Mesenchymal stem cell (in vitro differentiated cells and primary cell): ENCODE measurements at regions not wholly inside any gene's neighbourhood (a gene's known extent, or its start where the extent isn't known, plus 50 kb on each side); places are given as distances from the start of the nearest gene placed in this dataset.

ENCODE experiments used
- DNase-seq: peaks from one replicate; pipeline ENCODE4 v3.0.0-alpha.2; 2013
- H2AFZ ChIP-seq: one replicate; pipeline ENCODE4 v1.6.1; 2013; ENCODE audit warnings: low read depth, mild to moderate bottlenecking, control low read depth, inconsistent platforms, low read length, moderate library complexity
- H2AK5ac ChIP-seq: 2 replicates; pipeline ENCODE4 v1.6.1; 2013; ENCODE audit warnings: low read length, moderate library complexity, mild to moderate bottlenecking, inconsistent platforms; ENCODE audit not compliant: severe bottlenecking
- H2BK120ac ChIP-seq: one replicate; pipeline ENCODE4 v1.6.1; 2013; ENCODE audit warnings: low read depth, mild to moderate bottlenecking, inconsistent platforms, low read length, moderate library complexity
- H2BK12ac ChIP-seq, 2 experiments: one replicate each; pipeline ENCODE4 v1.6.1; 2013; ENCODE audit warnings: inconsistent platforms in 2 of 2, low read length in 2 of 2, mild to moderate bottlenecking in 2 of 2, moderate library complexity in 2 of 2, control low read depth in 1 of 2
- H2BK15ac ChIP-seq: one replicate; pipeline ENCODE4 v1.6.1; 2013; ENCODE audit warnings: mild to moderate bottlenecking, low read depth, inconsistent platforms; ENCODE audit not compliant: poor library complexity, severe bottlenecking
- H2BK5ac ChIP-seq: 2 replicates; pipeline ENCODE4 v1.6.1; 2013; ENCODE audit warnings: low read depth, mild to moderate bottlenecking, low read length, control low read depth, inconsistent platforms; ENCODE audit not compliant: poor library complexity, severe bottlenecking
- H3K14ac ChIP-seq, 2 experiments: one replicate each; pipeline ENCODE4 v1.6.1; 2013; ENCODE audit warnings: inconsistent platforms in 2 of 2, low read length in 2 of 2, control low read depth in 1 of 2, mild to moderate bottlenecking in 1 of 2, moderate library complexity in 1 of 2
- H3K18ac ChIP-seq, 2 experiments: one replicate each; pipeline ENCODE4 v1.6.1; 2013; ENCODE audit warnings: inconsistent platforms in 2 of 2, low read length in 2 of 2, control low read depth in 1 of 2, low read depth in 1 of 2, mild to moderate bottlenecking in 1 of 2
- H3K23ac ChIP-seq, 2 experiments: one replicate each; pipeline ENCODE4 v1.6.1; 2013; ENCODE audit warnings: inconsistent platforms in 2 of 2, low read length in 2 of 2, mild to moderate bottlenecking in 2 of 2, moderate library complexity in 2 of 2, control low read depth in 1 of 2
- H3K27ac ChIP-seq: 2 replicates; pipeline ENCODE4 v1.5.1; 2013; ENCODE audit warnings: mild to moderate bottlenecking, moderate library complexity, low read length, control low read depth, inconsistent platforms; ENCODE audit not compliant: poor library complexity, severe bottlenecking
- H3K27me3 ChIP-seq, 2 experiments: 2 replicates each; pipeline versions ENCODE4 v1.6.1 to v1.7.0; 2013; ENCODE audit warnings: low read length in 2 of 2, mild to moderate bottlenecking in 2 of 2, moderate library complexity in 2 of 2, control low read depth in 1 of 2, inconsistent platforms in 1 of 2; ENCODE audit not compliant: control insufficient read depth in 1 of 2, insufficient read depth in 1 of 2
- H3K36me3 ChIP-seq, 2 experiments: 2 replicates each; pipeline versions ENCODE4 v1.6.1 to v1.7.0; 2013; ENCODE audit warnings: low read length in 2 of 2, control low read depth in 1 of 2, inconsistent platforms in 1 of 2, low read depth in 1 of 2, mild to moderate bottlenecking in 1 of 2; ENCODE audit not compliant: insufficient read depth in 2 of 2, control insufficient read depth in 1 of 2
- H3K4ac ChIP-seq, 2 experiments: one replicate each; pipeline ENCODE4 v1.6.1; 2013; ENCODE audit warnings: inconsistent platforms in 2 of 2, low read length in 2 of 2, mild to moderate bottlenecking in 2 of 2, moderate library complexity in 2 of 2, control low read depth in 1 of 2, low read depth in 1 of 2
- H3K4me1 ChIP-seq: 2 replicates; pipeline ENCODE4 v1.6.1; 2013; ENCODE audit warnings: low read depth, low read length, control low read depth; ENCODE audit not compliant: control insufficient read depth, insufficient read depth
- H3K4me2 ChIP-seq: 2 replicates; pipeline ENCODE4 v1.6.1; 2013; ENCODE audit warnings: low read length, mild to moderate bottlenecking, inconsistent platforms; ENCODE audit not compliant: poor library complexity, severe bottlenecking
- H3K4me3 ChIP-seq, 2 experiments: 2 replicates each; pipeline versions ENCODE4 v1.5.1 to v1.7.0; 2013; ENCODE audit warnings: low read length in 2 of 2, mild to moderate bottlenecking in 2 of 2, control low read depth in 1 of 2, low read depth in 1 of 2; ENCODE audit not compliant: insufficient read depth in 1 of 2
- H3K79me1 ChIP-seq: replicated peaks from 2 replicates; pipeline ENCODE4 v1.6.1; 2013; ENCODE audit warnings: mild to moderate bottlenecking, control low read depth, low read length, inconsistent platforms; ENCODE audit not compliant: poor library complexity, severe bottlenecking
- H3K9ac ChIP-seq: 2 replicates; pipeline ENCODE4 v1.7.0; 2013; ENCODE audit warnings: mild to moderate bottlenecking, low read length, moderate library complexity
- H3K9me3 ChIP-seq: 2 replicates; pipeline ENCODE4 v1.7.0; 2013; ENCODE audit warnings: mild to moderate bottlenecking, low read length; ENCODE audit not compliant: control insufficient read depth
- H4K8ac ChIP-seq: one replicate; pipeline ENCODE4 v1.6.1; 2013; ENCODE audit warnings: inconsistent platforms, mild to moderate bottlenecking, low read length, moderate library complexity
- H4K91ac ChIP-seq: one replicate; pipeline ENCODE4 v1.6.1; 2013; ENCODE audit warnings: mild to moderate bottlenecking, low read length, inconsistent platforms
- WGBS: methylation state at CpG from one replicate; pipeline ENCODE4 v1.1.7; 2013; ENCODE audit warnings: mixed read lengths; 5-methylcytosine and 5-hydroxymethylcytosine counted together

DNA sequence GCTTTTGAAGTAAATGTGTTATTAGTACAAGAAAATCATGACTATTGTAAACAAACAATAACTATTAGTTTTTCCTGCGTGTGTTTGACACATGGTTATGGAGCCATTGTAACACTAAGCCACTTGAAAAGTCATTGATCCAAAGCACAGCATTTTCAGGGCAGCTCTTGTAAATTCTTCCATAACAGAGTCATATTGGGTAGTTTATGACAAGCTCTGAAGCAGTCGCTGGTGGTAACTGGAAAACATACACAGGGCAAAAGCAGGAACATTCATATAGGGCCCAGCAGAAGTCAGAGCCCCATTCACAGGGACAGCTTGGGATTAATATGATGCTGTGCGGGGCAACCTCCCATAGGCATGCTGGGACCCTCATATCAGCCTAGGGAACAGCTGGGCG, 483.2 kb upstream of the PTBP2 start:
- H2BK15ac ChIP-seq = no peak overlapping the region
- no peak overlapping the region for H3K4me3 ChIP-seq
- no peaks in the 10 kb centered on the region for H3K36me3 ChIP-seq
- H3K9me3 ChIP-seq = no peaks in the 10 kb centered on the region
- H3K18ac ChIP-seq = peak overlapping the region in 1 of 2 experiments; percentile 4
- H2BK120ac ChIP-seq = no peak overlapping the region
- no peak overlapping the region for H3K27ac ChIP-seq
- no peaks in the 10 kb centered on the region for H3K27me3 ChIP-seq
- no peak overlapping the region for H3K23ac ChIP-seq
- peak; percentile 10 for DNase-seq
- no peak overlapping the region for H3K4me2 ChIP-seq
- 53% methylated on average over 4 of the region's 4 CpGs for WGBS
- no peaks in the 10 kb centered on the region for H3K79me1 ChIP-seq
- no peak overlapping the region for H2AFZ ChIP-seq
- H2BK12ac ChIP-seq = no peak overlapping the region
- no peak overlapping the region for H3K9ac ChIP-seq
- no peaks in the 10 kb centered on the region for H3K4me1 ChIP-seq
- H4K8ac ChIP-seq = no peak overlapping the region
- no peak overlapping the region for H2BK5ac ChIP-seq
- peak overlapping the region in 1 of 2 experiments; percentile 55 for H3K14ac ChIP-seq
- H4K91ac ChIP-seq = no peak overlapping the region
- H2AK5ac ChIP-seq = no peak overlapping the region
- H3K4ac ChIP-seq = no peak overlapping the region

DNA sequence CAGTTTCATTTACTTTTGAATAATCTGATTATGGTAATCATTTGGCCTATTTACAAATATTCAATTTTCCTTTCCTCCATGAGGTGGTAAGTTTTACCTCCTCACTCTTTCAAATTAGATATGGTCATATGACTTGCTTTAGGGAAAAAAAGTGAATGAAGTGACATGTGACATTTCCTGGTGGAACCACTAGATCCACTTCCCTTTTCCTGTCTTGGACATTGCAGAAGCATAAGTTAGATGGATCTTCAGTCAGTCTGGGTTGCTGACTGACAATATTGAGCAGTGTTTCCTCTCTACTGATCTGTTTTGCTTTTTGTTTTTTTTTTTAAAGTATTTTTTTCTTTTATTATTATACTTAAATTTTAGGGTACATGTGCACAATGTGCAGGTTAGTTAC, 481.1 kb upstream of the PTBP2 start:
- no peak for DNase-seq
- Histone ChIP-seq H2BK15ac (no peak overlapping the region), H3K36me3 (no peaks in the 10 kb centered on the region), H2BK120ac (no peak overlapping the region), H2BK5ac (no peak overlapping the region), H2AFZ (no peak overlapping the region), H3K4me1 (no peaks in the 10 kb centered on the region), H3K27me3 (no peaks in the 10 kb centered on the region), H3K4me3 (no peak overlapping the region), H4K91ac (no peak overlapping the region), H2AK5ac (no peak overlapping the region), H4K8ac (no peak overlapping the region), H3K14ac (no peak overlapping the region), H3K4me2 (no peak overlapping the region), H3K18ac (no peak overlapping the region), H3K9ac (no peak overlapping the region), H3K27ac (no peak overlapping the region), H3K9me3 (no peaks in the 10 kb centered on the region), H2BK12ac (no peak overlapping the region), H3K79me1 (no peaks in the 10 kb centered on the region), H3K23ac (no peak overlapping the region), H3K4ac (no peak overlapping the region)

GRCh38 chr1:96253246-96254035, 468.1 kb upstream of the PTBP2 start:
- Histone ChIP-seq H2BK5ac (no peak overlapping the region), H3K36me3 (no peaks in the 10 kb centered on the region), H3K27ac (no peak overlapping the region), H3K14ac (no peak overlapping the region), H4K91ac (no peak overlapping the region), H3K4ac (no peak overlapping the region), H2BK120ac (no peak overlapping the region), H3K9ac (peak overlapping the region; percentile 72), H3K23ac (no peak overlapping the region), H2BK12ac (no peak overlapping the region), H3K18ac (no peak overlapping the region), H3K4me1 (no peaks in the 10 kb centered on the region), H3K9me3 (no peaks in the 10 kb centered on the region), H2BK15ac (no peak overlapping the region), H4K8ac (no peak overlapping the region), H3K79me1 (no peaks in the 10 kb centered on the region), H3K27me3 (no peaks in the 10 kb centered on the region), H2AK5ac (no peak overlapping the region), H3K4me2 (no peak overlapping the region), H3K4me3 (peak overlapping the region in 1 of 2 experiments; percentile 9), H2AFZ (no peak overlapping the region)
- no peak for DNase-seq
- 87% methylated on average over 2 of the region's 4 CpGs for WGBS

DNA sequence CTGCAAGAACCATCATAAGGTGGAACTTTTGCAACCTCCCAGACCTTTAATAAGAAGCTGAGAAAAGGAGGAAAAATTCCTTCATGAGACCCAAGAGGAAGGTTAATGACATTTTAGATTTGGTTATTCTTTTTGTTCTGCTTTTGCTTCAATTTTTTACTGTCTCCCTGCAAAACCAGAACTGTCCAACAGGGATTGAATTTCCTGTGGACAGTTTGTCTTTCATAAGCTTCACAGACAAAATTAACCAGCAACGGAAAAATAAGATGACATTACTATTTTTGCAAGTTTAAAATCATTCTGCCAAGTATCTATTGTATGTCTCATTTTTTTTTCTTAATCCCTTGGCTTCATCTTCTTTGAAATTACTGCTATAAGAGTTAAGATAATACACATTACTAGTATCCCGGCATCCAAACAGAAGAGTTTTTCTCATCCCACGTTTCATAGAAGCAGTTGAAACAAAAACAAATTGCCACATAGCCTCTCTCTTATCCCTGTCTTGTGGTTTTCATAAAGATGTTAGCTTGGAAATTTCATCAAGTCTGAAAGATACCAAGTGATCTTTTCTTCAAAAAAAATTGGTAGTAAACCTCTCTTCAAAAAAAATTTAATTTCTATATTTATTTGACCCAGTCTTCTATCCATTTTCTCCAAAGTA, 465.3 kb upstream of the PTBP2 start:
- H4K8ac ChIP-seq = no peak overlapping the region
- no peak overlapping the region for H3K14ac ChIP-seq
- no peak overlapping the region for H3K4ac ChIP-seq
- 75% methylated on average over 2 of the region's 3 CpGs for WGBS
- H3K27me3 ChIP-seq = no peaks in the 10 kb centered on the region
- H3K79me1 ChIP-seq = no peaks in the 10 kb centered on the region
- H3K9ac ChIP-seq = peak overlapping the region; percentile 24
- no peak overlapping the region for H3K4me2 ChIP-seq
- H3K4me3 ChIP-seq = no peak overlapping the region
- H2BK15ac ChIP-seq = no peak overlapping the region
- H3K9me3 ChIP-seq = no peaks in the 10 kb centered on the region
- H4K91ac ChIP-seq = no peak overlapping the region
- H3K36me3 ChIP-seq = no peaks in the 10 kb centered on the region
- no peak for DNase-seq
- H3K27ac ChIP-seq = no peak overlapping the region
- no peak overlapping the region for H3K18ac ChIP-seq
- H2AFZ ChIP-seq = no peak overlapping the region
- no peak overlapping the region for H2AK5ac ChIP-seq
- no peak overlapping the region for H2BK5ac ChIP-seq
- no peak overlapping the region for H2BK12ac ChIP-seq
- H2BK120ac ChIP-seq = no peak overlapping the region
- no peak overlapping the region for H3K23ac ChIP-seq
- H3K4me1 ChIP-seq = peaks cover 2% of the 10 kb centered on the region
